Neutrophil (primary cell): ENCODE measurements at regions not wholly inside any gene's neighbourhood (a gene's known extent, or its start where the extent isn't known, plus 50 kb on each side); places are given as distances from the start of the nearest gene placed in this dataset.
"Not testable (repeated sequence)": the region's sequence is repeated elsewhere in the genome, so short reads cannot be mapped to it uniquely, and the experiment has no call there.

Experiments used
- H3K27ac ChIP-seq: fragments of 200-600 bp; sonication (generic); 2 replicates; pipeline ENCODE4 v1.5.1; 2016; ENCODE audit warnings: mild to moderate bottlenecking, moderate library complexity
- H3K27me3 ChIP-seq: fragments of 200-600 bp; sonication (generic); 2 replicates; pipeline ENCODE4 v1.6.0; 2016; ENCODE audit warnings: mild to moderate bottlenecking
- H3K36me3 ChIP-seq: fragments of 200-600 bp; sonication (generic); 2 replicates; pipeline ENCODE4 v1.5.1; 2017
- H3K4me1 ChIP-seq, 2 experiments: fragments of 200-600 bp in 1 of 2; sonication (generic) in 1 of 2; 1 replicate in 1 of 2; 2 replicates in 1 of 2; pipeline versions ENCODE4 v1.5.1 to v1.6.1; 2013 to 2016; ENCODE audit warnings: low read depth in 1 of 2, low read length in 1 of 2, mild to moderate bottlenecking in 1 of 2, moderate library complexity in 1 of 2; ENCODE audit not compliant: control insufficient read depth in 1 of 2, insufficient read depth in 1 of 2
- H3K4me3 ChIP-seq, 2 experiments: fragments of 200-600 bp in 1 of 2; sonication (generic) in 1 of 2; 1 replicate in 1 of 2; 2 replicates in 1 of 2; pipeline ENCODE4 v1.5.1; 2013 to 2016; ENCODE audit warnings: low read depth in 1 of 2, low read length in 1 of 2, mild to moderate bottlenecking in 1 of 2, moderate library complexity in 1 of 2
- H3K9me3 ChIP-seq: fragments of 200-600 bp; sonication (generic); 2 replicates; pipeline ENCODE4 v1.5.1; 2016
- CTCF ChIP-seq: fragments of 200-600 bp; sonication (generic); IDR thresholded peaks from 2 replicates; pipeline ENCODE4 v1.5.1; 2016; ENCODE audit warnings: antibody characterized with exemption

DNA sequence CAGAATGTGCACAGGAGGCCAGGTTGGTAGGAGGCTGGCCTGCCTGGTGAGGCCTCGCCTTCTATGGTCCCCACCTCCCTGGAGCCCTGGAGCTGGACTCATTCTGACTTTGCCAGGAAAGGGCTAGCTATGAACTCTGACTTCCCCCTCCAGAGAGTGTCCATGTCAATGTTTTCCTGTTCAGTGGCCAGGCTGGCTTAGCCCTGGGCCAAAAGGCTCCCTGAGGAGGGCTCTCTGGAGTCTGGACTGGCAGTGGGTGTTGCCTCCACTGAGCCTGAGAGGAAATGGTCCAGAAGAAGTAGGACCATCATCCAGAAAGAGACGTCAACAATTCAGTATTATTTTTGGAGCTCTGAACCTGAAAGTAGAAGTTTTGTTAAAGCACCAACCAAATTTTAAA is 178.7 kb downstream of the CHIC2 start:
- Histone ChIP-seq H3K27ac (no peak overlapping the region), H3K36me3 (no peaks in the 10 kb centered on the region), H3K27me3 (no peaks in the 10 kb centered on the region), H3K9me3 (no peaks in the 10 kb centered on the region), H3K4me1 (no peaks in the 10 kb centered on the region), H3K4me3 (no peak overlapping the region)
- no peak for TF ChIP-seq CTCF

DNA sequence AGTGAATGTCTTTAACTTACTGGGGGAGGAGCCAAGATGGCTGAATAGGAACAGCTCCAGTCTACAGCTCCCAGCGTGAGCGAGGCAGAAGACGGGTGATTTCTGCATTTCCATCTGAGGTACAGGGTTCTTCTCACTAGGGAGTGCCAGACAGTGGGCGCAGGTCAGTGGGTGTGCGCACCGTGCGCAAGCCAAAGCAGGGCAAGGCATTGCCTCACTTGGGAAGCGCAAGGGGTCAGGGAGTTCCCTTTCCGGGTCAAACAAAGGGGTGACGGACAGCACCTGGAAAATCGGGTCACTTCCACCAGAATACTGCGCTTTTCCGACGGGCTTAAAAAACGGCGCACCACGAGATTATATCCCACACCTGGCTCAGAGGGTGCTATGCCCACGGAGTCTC is 187.3 kb downstream of the CHIC2 start:
- H3K9me3 ChIP-seq, H3K36me3 ChIP-seq, H3K27me3 ChIP-seq, H3K27ac ChIP-seq, H3K4me1 ChIP-seq, H3K4me3 ChIP-seq: not testable (repeated sequence)

- no peaks in the 10 kb centered on the region for H3K4me1 ChIP-seq
- no peaks in the 10 kb centered on the region for H3K36me3 ChIP-seq
- no peaks in the 10 kb centered on the region for H3K27me3 ChIP-seq
- no peak overlapping the region for H3K27ac ChIP-seq
- TF ChIP-seq CTCF: no peak
- H3K4me3 ChIP-seq: no peak overlapping the region
- no peaks in the 10 kb centered on the region for H3K9me3 ChIP-seq
Measured at GRCh38 chr4:53866055-53866454, 198.3 kb downstream of the CHIC2 start.

GRCh38 chr4:53865054-53865453 is 199.4 kb downstream of the CHIC2 start:
- H3K36me3 ChIP-seq: no peaks in the 10 kb centered on the region
- H3K4me3 ChIP-seq: no peak overlapping the region
- H3K27me3 ChIP-seq: no peaks in the 10 kb centered on the region
- no peak for TF ChIP-seq CTCF
- H3K4me1 ChIP-seq: no peaks in the 10 kb centered on the region
- H3K9me3 ChIP-seq: no peaks in the 10 kb centered on the region
- no peak overlapping the region for H3K27ac ChIP-seq

- no peak for TF ChIP-seq CTCF
- Histone ChIP-seq H3K36me3 (no peaks in the 10 kb centered on the region), H3K27me3 (no peaks in the 10 kb centered on the region), H3K4me1 (no peaks in the 10 kb centered on the region), H3K4me3 (no peak overlapping the region), H3K27ac (no peak overlapping the region), H3K9me3 (no peaks in the 10 kb centered on the region)
Measured at GRCh38 chr4:53863736-53864365, 200.6 kb downstream of the CHIC2 start.

DNA sequence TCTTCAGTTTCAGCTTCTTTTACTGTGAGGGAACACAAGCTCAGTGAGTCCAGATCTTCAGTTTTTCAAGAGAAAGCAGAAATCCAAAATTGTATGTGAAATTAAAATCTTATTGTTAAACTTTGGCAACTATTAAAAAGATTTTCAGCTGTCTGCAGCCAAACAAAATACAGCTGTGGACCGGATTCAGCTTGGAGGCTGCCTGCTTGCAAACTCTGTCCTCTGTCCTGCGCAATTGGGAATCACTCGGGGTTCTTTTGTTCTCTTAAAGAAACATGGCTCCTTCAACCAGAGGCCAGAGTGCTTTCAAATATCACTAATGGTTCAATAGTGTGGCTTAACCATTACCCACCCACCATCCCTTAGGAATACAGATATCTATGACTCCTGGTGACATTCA is 201.2 kb downstream of the CHIC2 start:
- Histone ChIP-seq H3K9me3 (no peaks in the 10 kb centered on the region), H3K36me3 (no peaks in the 10 kb centered on the region), H3K4me3 (no peak overlapping the region), H3K27me3 (no peaks in the 10 kb centered on the region), H3K27ac (no peak overlapping the region), H3K4me1 (no peaks in the 10 kb centered on the region)
- no peak for TF ChIP-seq CTCF
